Natural killer cell (primary cell): ENCODE measurements at regions not wholly inside any gene's neighbourhood (a gene's known extent, or its start where the extent isn't known, plus 50 kb on each side); places are given as distances from the start of the nearest gene placed in this dataset.
A peak's percentile ranks its signal among the peaks of the same experiment; 100 is the strongest.

ENCODE experiments used
- ATAC-seq, 3 donors: fragments of 150-1000 bp in 2 of 3; fragments of 200-7000 bp in 1 of 3; cut with Tn5 transposase; 1 replicate in 1 of 3; 2 replicates in 2 of 3; pipeline ENCODE4 v1.10.0; 2021; ENCODE audit warnings: mild to moderate bottlenecking in 2 of 3, moderate library complexity in 2 of 3
- DNase-seq, 2 donors: peaks; one replicate each; pipeline versions ENCODE4 v3.0.0 to v3.0.0-alpha.2; 2013 to 2021; ENCODE audit warnings: mixed read lengths in 1 of 2
- H3K27ac ChIP-seq: one replicate; pipeline ENCODE4 v1.5.1; 2013; ENCODE audit warnings: mild to moderate bottlenecking, low read length
- H3K27me3 ChIP-seq: one replicate; pipeline ENCODE4 v1.6.1; 2013; ENCODE audit warnings: low read length; ENCODE audit not compliant: control insufficient read depth, insufficient read depth
- H3K36me3 ChIP-seq: one replicate; pipeline ENCODE4 v1.6.1; 2013; ENCODE audit warnings: low read length; ENCODE audit not compliant: control insufficient read depth, insufficient read depth
- H3K4me1 ChIP-seq: one replicate; pipeline ENCODE4 v1.6.1; 2013; ENCODE audit warnings: low read length; ENCODE audit not compliant: control insufficient read depth, insufficient read depth
- H3K4me3 ChIP-seq: one replicate; pipeline ENCODE4 v1.5.1; 2013; ENCODE audit warnings: low read length
- H3K9me3 ChIP-seq: one replicate; pipeline ENCODE4 v1.6.1; 2013; ENCODE audit warnings: low read length; ENCODE audit not compliant: control insufficient read depth, insufficient read depth
- H3K27ac Mint-ChIP-seq, 2 donors: one replicate each; pipeline ENCODE4 v1.8.0; 2022; ENCODE audit warnings: mild to moderate bottlenecking in 2 of 2, mixed read lengths in 2 of 2, moderate library complexity in 1 of 2
- H3K27me3 Mint-ChIP-seq, 2 donors: one replicate each; pipeline ENCODE4 v1.8.0; 2022; ENCODE audit warnings: low read depth in 2 of 2, mixed read lengths in 2 of 2
- H3K36me3 Mint-ChIP-seq: one replicate; pipeline ENCODE4 v1.8.0; 2022; ENCODE audit warnings: mixed read lengths
- H3K4me1 Mint-ChIP-seq, 2 donors: one replicate each; pipeline ENCODE4 v1.8.0; 2022; ENCODE audit warnings: mixed read lengths in 2 of 2
- H3K4me3 Mint-ChIP-seq: one replicate; pipeline ENCODE4 v1.8.0; 2022; ENCODE audit warnings: mild to moderate bottlenecking, moderate library complexity, mixed read lengths
- H3K9me3 Mint-ChIP-seq, 2 donors: one replicate each; pipeline ENCODE4 v1.8.0; 2022; ENCODE audit warnings: mixed read lengths in 2 of 2
- CTCF ChIP-seq: fragments of 200-600 bp; IDR thresholded peaks from one replicate; pipeline ENCODE4 v1.8.0; 2022; ENCODE audit warnings: antibody characterized with exemption
- WGBS: methylation state at CpG from one replicate; pipeline ENCODE4 v1.1.7; 2013; ENCODE audit warnings: missing lambda C conversion rate; ENCODE audit not compliant: insufficient coverage; 5-methylcytosine and 5-hydroxymethylcytosine counted together
- intact Hi-C: fragments of 100-400 bp; cut with micrococcal nuclease; formaldehyde crosslinking; loops from one replicate; pipeline ENCODE4 v1.14.2; 2022

DNA sequence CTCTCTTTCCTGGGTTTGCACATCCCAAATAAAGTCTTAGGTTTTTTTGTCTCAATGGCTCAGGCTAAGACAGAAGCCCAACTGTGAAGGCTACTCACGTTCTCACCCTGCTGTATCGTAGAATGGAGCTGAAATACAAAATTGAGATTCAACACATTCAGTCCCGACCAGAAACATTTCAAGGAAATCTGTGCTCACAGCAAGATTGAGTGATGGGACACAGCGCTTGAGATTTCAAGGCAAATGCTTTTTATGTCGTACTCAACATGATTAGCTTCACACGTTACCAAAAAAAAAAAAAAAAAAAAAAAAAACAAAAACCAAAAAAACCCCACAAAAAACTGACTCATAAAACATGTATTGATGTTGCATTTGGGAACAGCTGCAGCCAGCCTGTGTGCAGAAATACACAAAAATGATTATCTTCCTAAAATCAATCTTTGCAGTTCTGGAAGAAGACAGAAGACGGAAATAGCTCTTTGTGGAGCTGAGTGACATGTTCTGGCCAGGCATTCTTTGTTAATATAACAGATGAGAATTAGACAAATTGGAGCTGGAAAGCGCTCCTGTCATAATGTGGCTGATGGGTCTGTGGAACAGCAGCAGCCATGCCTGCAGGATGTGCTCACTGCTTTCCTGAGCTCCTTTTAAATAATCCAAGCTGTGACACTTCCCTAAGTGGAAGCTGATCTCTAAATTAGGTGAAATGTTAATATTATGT lies 453.2 kb downstream of the LPIN1 start:
- Histone ChIP-seq H3K36me3 (no peaks in the 10 kb centered on the region), H3K27me3 (no peaks in the 10 kb centered on the region), H3K9me3 (peaks cover 6% of the 10 kb centered on the region), H3K4me1 (no peaks in the 10 kb centered on the region), H3K27ac (no peak overlapping the region), H3K4me3 (no peak overlapping the region)
- no peak for TF ChIP-seq CTCF
- peaks cover 22% of the 10 kb centered on the region in 2 donors for H3K4me1 Mint-ChIP-seq
- DNase-seq (no peak), ATAC-seq (no peak)
- intact Hi-C loops = no loop called here
- no peak overlapping the region for H3K4me3 Mint-ChIP-seq
- H3K9me3 Mint-ChIP-seq = peaks cover 0 to 10% of the 10 kb centered on the region in 2 donors
- peaks cover 8% of the 10 kb centered on the region for H3K36me3 Mint-ChIP-seq
- WGBS = 95% methylated on average over 7 of the region's 8 CpGs
- peaks cover 15 to 20% of the 10 kb centered on the region in 2 donors for H3K27me3 Mint-ChIP-seq
- H3K27ac Mint-ChIP-seq = no peak overlapping the region

DNA sequence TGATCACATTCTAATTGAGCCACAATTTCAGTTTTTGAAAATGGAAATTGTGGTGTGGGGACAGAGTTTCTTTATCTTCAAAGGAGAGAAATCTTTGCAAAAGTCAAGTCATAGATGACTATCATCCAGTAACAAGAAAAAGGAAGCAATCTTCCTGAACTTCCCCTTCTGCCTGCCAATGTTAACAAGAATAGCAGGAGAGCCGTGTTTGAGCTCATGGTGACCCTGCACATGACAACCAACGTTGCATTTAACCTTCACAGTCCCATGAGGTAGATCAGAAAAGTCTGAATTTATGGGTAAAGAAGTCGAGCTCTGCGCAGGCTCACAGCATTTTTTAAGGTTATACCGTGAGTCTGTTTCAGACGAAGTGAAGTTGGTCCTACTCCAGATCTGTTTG lies 454.9 kb downstream of the LPIN1 start:
- WGBS = 62% methylated on average over 6 of the region's 6 CpGs
- peaks cover 6% of the 10 kb centered on the region for H3K9me3 ChIP-seq
- Mint-ChIP-seq H3K9me3 (peaks cover 0 to 10% of the 10 kb centered on the region in 2 donors), H3K36me3 (peaks cover 8% of the 10 kb centered on the region), H3K27me3 (peaks cover 15 to 21% of the 10 kb centered on the region in 2 donors), H3K4me3 (no peak overlapping the region), H3K27ac (no peak overlapping the region), H3K4me1 (peaks cover 18% of the 10 kb centered on the region in 2 donors)
- TF ChIP-seq CTCF = no peak
- ATAC-seq (peak in 1 of 3 donors; percentile 41), DNase-seq (no peak)
- H3K27ac ChIP-seq = no peak overlapping the region
- intact Hi-C loops = no loop called here
- H3K4me3 ChIP-seq = no peak overlapping the region
- H3K4me1 ChIP-seq = no peaks in the 10 kb centered on the region
- H3K36me3 ChIP-seq = no peaks in the 10 kb centered on the region
- H3K27me3 ChIP-seq = no peaks in the 10 kb centered on the region

- no peak overlapping the region for H3K4me3 Mint-ChIP-seq
- Histone ChIP-seq H3K9me3 (peaks cover 3% of the 10 kb centered on the region), H3K27me3 (no peaks in the 10 kb centered on the region), H3K36me3 (no peaks in the 10 kb centered on the region), H3K4me1 (no peaks in the 10 kb centered on the region), H3K4me3 (no peak overlapping the region), H3K27ac (no peak overlapping the region)
- no peak for DNase-seq
- intact Hi-C loops = no loop called here
- H3K4me1 Mint-ChIP-seq = peaks cover 7% of the 10 kb centered on the region in 2 donors
- no peaks in the 10 kb centered on the region for H3K36me3 Mint-ChIP-seq
- 88% methylated on average over 11 of the region's 12 CpGs for WGBS
- TF ChIP-seq CTCF = no peak
- no peak for ATAC-seq
- no peak overlapping the region for H3K27ac Mint-ChIP-seq
- H3K27me3 Mint-ChIP-seq = peaks cover 15 to 21% of the 10 kb centered on the region in 2 donors
- H3K9me3 Mint-ChIP-seq = peaks cover 0 to 6% of the 10 kb centered on the region in 2 donors
Observed at GRCh38 chr2:12202313-12203075, 456.1 kb downstream of the LPIN1 start.
